Natural killer cell (primary cell): ENCODE measurements at regions not wholly inside any gene's neighbourhood (a gene's known extent, or its start where the extent isn't known, plus 50 kb on each side); places are given as distances from the start of the nearest gene placed in this dataset.

Experiments used
- ATAC-seq, 3 donors: fragments of 150-1000 bp in 2 of 3; fragments of 200-7000 bp in 1 of 3; cut with Tn5 transposase; 1 replicate in 1 of 3; 2 replicates in 2 of 3; pipeline ENCODE4 v1.10.0; 2021; ENCODE audit warnings: mild to moderate bottlenecking in 2 of 3, moderate library complexity in 2 of 3
- DNase-seq, 2 donors: peaks; one replicate each; pipeline versions ENCODE4 v3.0.0 to v3.0.0-alpha.2; 2013 to 2021; ENCODE audit warnings: mixed read lengths in 1 of 2
- H3K27ac ChIP-seq: one replicate; pipeline ENCODE4 v1.5.1; 2013; ENCODE audit warnings: mild to moderate bottlenecking, low read length
- H3K27me3 ChIP-seq: one replicate; pipeline ENCODE4 v1.6.1; 2013; ENCODE audit warnings: low read length; ENCODE audit not compliant: control insufficient read depth, insufficient read depth
- H3K36me3 ChIP-seq: one replicate; pipeline ENCODE4 v1.6.1; 2013; ENCODE audit warnings: low read length; ENCODE audit not compliant: control insufficient read depth, insufficient read depth
- H3K4me1 ChIP-seq: one replicate; pipeline ENCODE4 v1.6.1; 2013; ENCODE audit warnings: low read length; ENCODE audit not compliant: control insufficient read depth, insufficient read depth
- H3K4me3 ChIP-seq: one replicate; pipeline ENCODE4 v1.5.1; 2013; ENCODE audit warnings: low read length
- H3K9me3 ChIP-seq: one replicate; pipeline ENCODE4 v1.6.1; 2013; ENCODE audit warnings: low read length; ENCODE audit not compliant: control insufficient read depth, insufficient read depth
- H3K27ac Mint-ChIP-seq, 2 donors: one replicate each; pipeline ENCODE4 v1.8.0; 2022; ENCODE audit warnings: mild to moderate bottlenecking in 2 of 2, mixed read lengths in 2 of 2, moderate library complexity in 1 of 2
- H3K27me3 Mint-ChIP-seq, 2 donors: one replicate each; pipeline ENCODE4 v1.8.0; 2022; ENCODE audit warnings: low read depth in 2 of 2, mixed read lengths in 2 of 2
- H3K36me3 Mint-ChIP-seq: one replicate; pipeline ENCODE4 v1.8.0; 2022; ENCODE audit warnings: mixed read lengths
- H3K4me1 Mint-ChIP-seq, 2 donors: one replicate each; pipeline ENCODE4 v1.8.0; 2022; ENCODE audit warnings: mixed read lengths in 2 of 2
- H3K4me3 Mint-ChIP-seq: one replicate; pipeline ENCODE4 v1.8.0; 2022; ENCODE audit warnings: mild to moderate bottlenecking, moderate library complexity, mixed read lengths
- H3K9me3 Mint-ChIP-seq, 2 donors: one replicate each; pipeline ENCODE4 v1.8.0; 2022; ENCODE audit warnings: mixed read lengths in 2 of 2
- CTCF ChIP-seq: fragments of 200-600 bp; IDR thresholded peaks from one replicate; pipeline ENCODE4 v1.8.0; 2022; ENCODE audit warnings: antibody characterized with exemption
- WGBS: methylation state at CpG from one replicate; pipeline ENCODE4 v1.1.7; 2013; ENCODE audit warnings: missing lambda C conversion rate; ENCODE audit not compliant: insufficient coverage; 5-methylcytosine and 5-hydroxymethylcytosine counted together
- intact Hi-C: fragments of 100-400 bp; cut with micrococcal nuclease; formaldehyde crosslinking; loops from one replicate; pipeline ENCODE4 v1.14.2; 2022

- Histone ChIP-seq H3K27ac (no peak overlapping the region), H3K9me3 (no peaks in the 10 kb centered on the region), H3K4me3 (no peak overlapping the region), H3K4me1 (no peaks in the 10 kb centered on the region), H3K27me3 (no peaks in the 10 kb centered on the region), H3K36me3 (no peaks in the 10 kb centered on the region)
- WGBS = 100% methylated on average over 1 of the region's 1 CpG
- Mint-ChIP-seq H3K4me1 (no peaks in the 10 kb centered on the region), H3K27me3 (no peaks in the 10 kb centered on the region), H3K9me3 (peaks cover 7 to 10% of the 10 kb centered on the region in 2 donors), H3K4me3 (no peak overlapping the region), H3K27ac (no peak overlapping the region), H3K36me3 (no peaks in the 10 kb centered on the region)
- ATAC-seq = no peak
- no peak for DNase-seq
- TF ChIP-seq CTCF = no peak
- intact Hi-C loops = no loop called here
These were observed 1561.7 kb upstream of the SLC39A10 start for GRCh38 chr2:194095359-194095758.

GRCh38 chr2:194090251-194090905 lies 1566.6 kb upstream of the SLC39A10 start:
- WGBS = 94% methylated on average over 29 of the region's 32 CpGs
- Histone ChIP-seq H3K4me3 (no peak overlapping the region), H3K9me3 (no peaks in the 10 kb centered on the region), H3K36me3 (no peaks in the 10 kb centered on the region), H3K27ac (no peak overlapping the region), H3K27me3 (no peaks in the 10 kb centered on the region), H3K4me1 (no peaks in the 10 kb centered on the region)
- intact Hi-C loops = no loop called here
- no peak for ATAC-seq
- Mint-ChIP-seq H3K27ac (no peak overlapping the region), H3K4me3 (no peak overlapping the region), H3K9me3 (peaks cover 17 to 19% of the 10 kb centered on the region in 2 donors), H3K36me3 (no peaks in the 10 kb centered on the region), H3K27me3 (no peaks in the 10 kb centered on the region), H3K4me1 (no peaks in the 10 kb centered on the region)
- TF ChIP-seq CTCF = no peak
- DNase-seq = no peak

GRCh38 chr2:194087089-194087958 lies 1569.7 kb upstream of the SLC39A10 start:
- H3K4me1 Mint-ChIP-seq = no peaks in the 10 kb centered on the region
- ATAC-seq (no peak), DNase-seq (no peak)
- 91% methylated on average over 2 of the region's 2 CpGs for WGBS
- H3K4me3 Mint-ChIP-seq = no peak overlapping the region
- no peak for TF ChIP-seq CTCF
- no peak overlapping the region for H3K4me3 ChIP-seq
- peaks cover 2% of the 10 kb centered on the region for H3K9me3 ChIP-seq
- no peaks in the 10 kb centered on the region for H3K36me3 Mint-ChIP-seq
- H3K27ac Mint-ChIP-seq = no peak overlapping the region
- no peaks in the 10 kb centered on the region for H3K27me3 ChIP-seq
- H3K9me3 Mint-ChIP-seq = peaks cover 11 to 15% of the 10 kb centered on the region in 2 donors
- intact Hi-C loops = no loop called here
- no peaks in the 10 kb centered on the region for H3K4me1 ChIP-seq
- no peak overlapping the region for H3K27ac ChIP-seq
- H3K27me3 Mint-ChIP-seq = no peaks in the 10 kb centered on the region
- no peaks in the 10 kb centered on the region for H3K36me3 ChIP-seq
